Osteocyte (in vitro differentiated cells): ENCODE measurements at regions not wholly inside any gene's neighbourhood (a gene's known extent, or its start where the extent isn't known, plus 50 kb on each side); places are given as distances from the start of the nearest gene placed in this dataset.

Source experiments
- DNase-seq: peaks from one replicate; pipeline ENCODE4 v3.0.0; 2021; ENCODE audit warnings: mixed read lengths; ENCODE audit not compliant: unreplicated experiment; ENCODE audit errors: extremely low spot score
- H3K27ac Mint-ChIP-seq: one replicate; pipeline ENCODE4 v1.8.0; 2021; ENCODE audit warnings: mild to moderate bottlenecking, mixed read lengths; ENCODE audit not compliant: unreplicated experiment
- H3K27me3 Mint-ChIP-seq: one replicate; pipeline ENCODE4 v1.8.0; 2021; ENCODE audit warnings: mixed read lengths; ENCODE audit not compliant: unreplicated experiment
- H3K36me3 Mint-ChIP-seq: one replicate; pipeline ENCODE4 v1.8.0; 2021; ENCODE audit warnings: mixed read lengths; ENCODE audit not compliant: unreplicated experiment
- H3K4me1 Mint-ChIP-seq: one replicate; pipeline ENCODE4 v1.8.0; 2021; ENCODE audit warnings: mixed read lengths; ENCODE audit not compliant: unreplicated experiment
- H3K4me3 Mint-ChIP-seq: one replicate; pipeline ENCODE4 v1.8.0; 2021; ENCODE audit warnings: mild to moderate bottlenecking, moderate library complexity, mixed read lengths; ENCODE audit not compliant: unreplicated experiment
- H3K9me3 Mint-ChIP-seq: one replicate; pipeline ENCODE4 v1.8.0; 2021; ENCODE audit warnings: mixed read lengths; ENCODE audit not compliant: unreplicated experiment
- CTCF ChIP-seq: fragments of 200-600 bp; sonication (generic); IDR thresholded peaks from 2 replicates; pipeline ENCODE4 v1.5.0; 2021; ENCODE audit warnings: antibody characterized with exemption, mild to moderate bottlenecking, moderate library complexity

DNA sequence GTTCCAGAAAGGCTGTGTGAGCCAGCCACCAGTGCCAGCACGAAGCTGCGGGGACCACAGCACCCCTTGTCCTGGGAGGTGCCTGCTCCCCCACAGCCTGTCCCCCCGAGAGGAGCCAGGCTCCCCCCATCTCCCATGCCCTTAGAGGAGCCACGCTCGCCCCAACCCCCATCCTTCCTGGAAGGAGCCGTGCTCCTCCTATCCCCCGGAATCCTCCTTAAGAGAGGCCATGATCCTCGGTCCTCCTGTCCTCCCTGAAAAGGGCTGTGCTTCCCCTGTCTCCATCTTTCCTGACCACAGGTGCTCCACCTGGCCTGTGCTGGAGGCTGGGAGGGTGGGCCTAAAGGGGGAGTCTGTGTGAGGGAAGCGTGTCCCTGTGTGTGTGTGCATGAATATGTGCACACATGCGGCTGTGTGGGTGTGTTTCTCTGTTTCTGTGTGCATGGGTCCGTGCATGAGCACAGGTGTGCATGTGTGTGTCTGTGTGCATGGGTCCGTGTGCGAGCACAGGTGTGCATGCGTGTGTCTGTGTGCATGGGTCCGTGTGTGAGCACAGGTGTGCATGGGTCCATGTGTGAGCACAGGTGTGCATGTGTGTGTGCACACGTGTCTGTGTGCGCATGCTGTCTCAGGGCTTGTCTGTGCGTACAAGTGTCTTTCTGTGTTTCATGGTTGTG is 80.3 kb downstream of the RTP5 start:
- Mint-ChIP-seq H3K27ac (no peak overlapping the region), H3K4me3 (no peak overlapping the region), H3K36me3 (no peaks in the 10 kb centered on the region), H3K27me3 (no peaks in the 10 kb centered on the region), H3K4me1 (peaks cover 3% of the 10 kb centered on the region), H3K9me3 (no peaks in the 10 kb centered on the region)
- no peak for DNase-seq
- TF ChIP-seq CTCF, result no peak

DNA sequence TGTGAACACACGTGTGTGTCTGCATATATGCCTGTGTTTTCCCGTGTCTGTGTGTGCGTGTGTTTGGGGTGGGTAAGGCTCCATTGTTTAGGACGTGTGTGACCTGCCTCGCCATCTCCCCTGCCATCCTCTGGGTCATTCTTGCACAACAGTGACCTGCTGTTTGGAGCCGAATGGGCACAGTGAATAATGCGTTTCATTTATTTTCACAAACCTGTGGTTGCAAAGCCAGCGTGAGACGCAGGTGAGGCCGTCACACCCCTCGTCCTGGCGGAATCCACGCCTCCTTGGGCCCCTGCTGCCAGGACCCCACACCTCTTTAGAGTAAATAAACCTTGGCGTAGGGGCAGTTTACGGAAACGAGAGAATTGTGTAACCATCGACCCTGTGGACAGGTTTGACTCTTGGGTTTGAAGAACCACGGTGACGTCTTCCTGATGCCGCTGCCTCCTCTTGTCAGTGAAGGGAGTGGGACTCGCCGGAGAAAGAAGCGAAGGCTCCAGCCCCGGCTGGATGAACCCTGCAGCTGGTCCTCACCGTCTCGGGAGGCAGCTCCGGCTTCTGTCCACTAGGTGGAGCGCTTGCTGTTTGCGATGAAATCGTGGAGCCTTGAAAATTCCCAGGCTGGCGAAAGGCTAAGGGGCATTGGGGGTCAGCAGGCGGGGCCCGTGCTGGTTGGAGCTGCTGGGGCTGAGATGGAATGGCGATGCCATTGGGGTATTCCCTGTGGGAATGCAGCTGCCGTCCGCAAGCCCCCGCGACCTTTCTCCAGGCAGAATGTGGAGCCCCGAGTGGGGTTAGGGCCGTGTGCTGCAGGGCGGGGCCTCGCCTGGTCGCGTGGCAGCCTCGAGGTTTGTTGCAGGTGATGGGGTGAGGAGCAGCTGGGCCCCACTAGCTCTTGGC is 81.1 kb downstream of the RTP5 start:
- DNase-seq, result peak; percentile 90
- H3K36me3 Mint-ChIP-seq, result no peaks in the 10 kb centered on the region
- TF ChIP-seq CTCF, result peak; percentile 93
- H3K9me3 Mint-ChIP-seq, result no peaks in the 10 kb centered on the region
- H3K4me3 Mint-ChIP-seq, result no peak overlapping the region
- H3K27ac Mint-ChIP-seq, result no peak overlapping the region
- H3K27me3 Mint-ChIP-seq, result no peaks in the 10 kb centered on the region
- peaks cover 3% of the 10 kb centered on the region for H3K4me1 Mint-ChIP-seq

GRCh38 chr2:241951316-241951700 is 81.8 kb downstream of the RTP5 start:
- Mint-ChIP-seq H3K36me3 (no peaks in the 10 kb centered on the region), H3K27me3 (no peaks in the 10 kb centered on the region), H3K9me3 (no peaks in the 10 kb centered on the region), H3K4me3 (no peak overlapping the region), H3K27ac (no peak overlapping the region), H3K4me1 (peaks cover 3% of the 10 kb centered on the region)
- no peak for DNase-seq
- no peak for TF ChIP-seq CTCF

DNA sequence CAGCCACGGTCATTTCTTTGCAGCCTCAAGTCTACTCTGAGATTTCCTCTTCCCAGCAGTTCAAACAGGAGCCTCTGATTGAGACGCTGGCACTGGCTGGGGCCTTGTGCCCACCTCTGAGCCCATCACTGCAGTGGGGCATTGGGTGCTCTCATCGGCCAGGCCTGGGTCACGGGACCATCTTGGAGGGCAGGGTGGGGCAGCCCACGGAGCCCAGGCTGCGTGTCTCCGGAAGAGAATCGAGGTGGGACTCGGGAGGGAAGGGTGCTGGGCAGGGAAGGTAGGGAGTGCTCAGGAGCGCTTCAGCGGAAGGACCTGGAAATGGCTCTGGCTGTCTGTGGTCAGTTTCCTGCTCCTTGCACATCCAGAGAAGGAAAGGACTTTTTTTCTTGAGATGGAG is 82.4 kb downstream of the RTP5 start:
- H3K36me3 Mint-ChIP-seq, result no peaks in the 10 kb centered on the region

More for the DNA sequence above, 82.4 kb downstream of the RTP5 start:
- Mint-ChIP-seq H3K9me3 (no peaks in the 10 kb centered on the region), H3K27me3 (no peaks in the 10 kb centered on the region), H3K4me1 (peaks cover 3% of the 10 kb centered on the region), H3K4me3 (no peak overlapping the region), H3K27ac (no peak overlapping the region)
- DNase-seq, result no peak
- no peak for TF ChIP-seq CTCF
